ENCODE measurements at regions not wholly inside any gene's neighbourhood (a gene's known extent, or its start where the extent isn't known, plus 50 kb on each side); places are given as distances from the start of the nearest gene placed in this dataset.

DNA sequence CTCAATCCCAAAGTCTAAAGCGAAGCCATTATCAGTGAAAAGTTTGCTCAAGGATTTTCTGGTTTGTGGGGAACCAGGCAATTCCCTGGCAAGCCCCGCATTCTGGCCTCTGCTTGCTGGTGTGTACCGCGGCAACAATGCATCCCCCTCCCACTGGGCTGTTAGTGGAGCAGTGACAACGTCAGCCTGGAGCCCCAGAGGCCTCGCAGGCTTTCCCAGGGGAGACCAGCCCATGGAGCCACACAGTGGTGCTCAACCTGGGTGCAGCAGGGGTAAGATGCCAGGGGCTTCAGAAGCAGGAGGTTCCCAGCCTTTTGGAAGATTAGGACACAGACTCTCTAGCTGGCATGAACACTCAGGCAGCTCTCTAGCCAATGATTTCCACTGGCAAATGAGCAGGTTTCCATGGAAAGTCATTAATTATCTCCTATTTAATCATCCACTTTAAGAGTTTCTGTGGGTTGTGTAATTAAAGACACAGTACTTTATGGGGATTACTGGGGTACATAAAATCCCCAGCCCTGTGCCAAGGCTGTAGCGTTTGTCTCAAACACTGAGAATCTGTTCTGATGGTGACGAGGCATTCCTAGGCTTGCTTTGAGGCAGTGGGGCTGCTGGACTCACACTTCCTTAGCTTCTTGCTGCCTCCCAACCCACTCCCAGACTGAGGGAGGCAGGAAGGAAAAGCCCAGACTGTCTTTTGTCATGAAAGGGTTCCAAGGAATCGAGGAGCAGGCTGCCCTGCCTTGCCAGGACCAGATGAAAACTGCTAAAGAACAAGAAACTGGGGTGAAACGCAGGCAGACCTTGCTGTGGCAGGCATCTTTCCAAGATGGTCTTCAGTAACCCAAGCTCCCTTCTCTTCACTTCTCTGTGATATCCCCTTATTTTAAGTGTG, 411.9 kb upstream of the SHH start:
- TF ChIP-seq, protein P1, sequence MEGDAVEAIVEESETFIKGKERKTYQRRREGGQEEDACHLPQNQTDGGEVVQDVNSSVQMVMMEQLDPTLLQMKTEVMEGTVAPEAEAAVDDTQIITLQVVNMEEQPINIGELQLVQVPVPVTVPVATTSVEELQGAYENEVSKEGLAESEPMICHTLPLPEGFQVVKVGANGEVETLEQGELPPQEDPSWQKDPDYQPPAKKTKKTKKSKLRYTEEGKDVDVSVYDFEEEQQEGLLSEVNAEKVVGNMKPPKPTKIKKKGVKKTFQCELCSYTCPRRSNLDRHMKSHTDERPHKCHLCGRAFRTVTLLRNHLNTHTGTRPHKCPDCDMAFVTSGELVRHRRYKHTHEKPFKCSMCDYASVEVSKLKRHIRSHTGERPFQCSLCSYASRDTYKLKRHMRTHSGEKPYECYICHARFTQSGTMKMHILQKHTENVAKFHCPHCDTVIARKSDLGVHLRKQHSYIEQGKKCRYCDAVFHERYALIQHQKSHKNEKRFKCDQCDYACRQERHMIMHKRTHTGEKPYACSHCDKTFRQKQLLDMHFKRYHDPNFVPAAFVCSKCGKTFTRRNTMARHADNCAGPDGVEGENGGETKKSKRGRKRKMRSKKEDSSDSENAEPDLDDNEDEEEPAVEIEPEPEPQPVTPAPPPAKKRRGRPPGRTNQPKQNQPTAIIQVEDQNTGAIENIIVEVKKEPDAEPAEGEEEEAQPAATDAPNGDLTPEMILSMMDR (conservative IDR thresholded peaks at IDR 0.05; ENCODE audit: low read depth, low read length) = no peak
- no peak for TF ChIP-seq EZH2 (IDR thresholded peaks at IDR 0.05; ENCODE audit: borderline replicate concordance, low read depth, low read length, poor library complexity, severe bottlenecking)
